ENCODE measurements at regions not wholly inside any gene's neighbourhood (a gene's known extent, or its start where the extent isn't known, plus 50 kb on each side); places are given as distances from the start of the nearest gene placed in this dataset.
A peak's percentile ranks its signal among the peaks of the same experiment; 100 is the strongest.

- TF ChIP-seq ZNF142 (CRISPR knock-in tag; IDR thresholded peaks at IDR 0.05) (0 out of 2 replicates have a peak, but pooled peaks have one; percentile 24), HINFP (CRISPR knock-in tag; IDR thresholded peaks at IDR 0.05; ENCODE audit: low read depth) (no peak), ZSCAN22 (CRISPR knock-in tag; IDR thresholded peaks at IDR 0.05) (no peak), SP2 (CRISPR knock-in tag; IDR thresholded peaks at IDR 0.05) (no peak), DBP (CRISPR knock-in tag; IDR thresholded peaks at IDR 0.05; ENCODE audit: not compliant biosample characterization) (no peak), ZKSCAN8 (CRISPR knock-in tag; IDR thresholded peaks at IDR 0.05; ENCODE audit: borderline replicate concordance) (0 out of 2 replicates have a peak, but pooled peaks have one; percentile 31), MAFG (CRISPR knock-in tag; IDR thresholded peaks at IDR 0.05) (no peak), ZBTB7A (CRISPR knock-in tag; IDR thresholded peaks at IDR 0.05) (no peak), ZNF274 (CRISPR knock-in tag; IDR thresholded peaks at IDR 0.05) (0 out of 2 replicates have a peak, but pooled peaks have one; percentile 57), ZNF781 (CRISPR knock-in tag; IDR thresholded peaks at IDR 0.05; ENCODE audit: borderline replicate concordance, not compliant biosample characterization) (peak; percentile 85), ZNF232 (CRISPR knock-in tag; IDR thresholded peaks at IDR 0.05; ENCODE audit: borderline replicate concordance) (peak; percentile 52; the same call in 1 of the 2 replicates), POLR2AphosphoS5 (IDR thresholded peaks at IDR 0.05; ENCODE audit: low read depth, low read length) (peak; percentile 94), SNAPC2 (CRISPR knock-in tag; IDR thresholded peaks at IDR 0.05) (no peak), ZNF75D (CRISPR knock-in tag; IDR thresholded peaks at IDR 0.05; ENCODE audit: borderline replicate concordance) (no peak), ZNF746 (CRISPR knock-in tag; IDR thresholded peaks at IDR 0.05) (no peak), MTF1 (CRISPR knock-in tag; IDR thresholded peaks at IDR 0.05) (no peak)
Measured at GRCh38 chr15:92831655-92832328, 68.3 kb upstream of the CHD2 start (continued).
